ENCODE measurements at regions not wholly inside any gene's neighbourhood (a gene's known extent, or its start where the extent isn't known, plus 50 kb on each side); places are given as distances from the start of the nearest gene placed in this dataset.

DNA sequence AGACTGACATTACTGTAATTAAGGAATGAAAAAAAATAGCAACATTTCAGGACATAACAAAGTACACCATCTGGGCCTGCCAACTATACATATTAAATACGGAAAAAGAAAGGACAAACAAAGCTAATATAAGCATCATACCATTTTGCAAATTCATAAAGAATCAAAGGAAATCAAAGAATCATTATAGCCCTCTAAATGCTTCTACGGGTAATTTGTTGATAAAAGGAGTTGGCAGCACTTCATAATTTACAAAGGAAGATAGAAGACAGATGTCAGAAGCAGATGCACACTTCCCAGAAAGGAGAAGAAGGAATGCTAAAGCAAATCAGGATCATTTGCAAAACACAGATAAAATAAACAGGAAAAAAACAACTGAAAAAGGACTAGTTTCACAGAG, 1757.3 kb downstream of the PCDH7 start:
- Histone ChIP-seq H3K9me3 (ENCODE audit: low read depth) (no peaks in the 10 kb centered on the region), H3K36me3 (ENCODE audit: low read depth) (no peaks in the 10 kb centered on the region), H3K4me2 (ENCODE audit: unreplicated experiment) (no peak overlapping the region), H3K9ac (no peak overlapping the region), H3K27ac (no peak overlapping the region), H3K27me3 (replicated peaks; ENCODE audit: insufficient read depth) (no peaks in the 10 kb centered on the region), H3K9me2 (ENCODE audit: insufficient read depth) (no peaks in the 10 kb centered on the region), H3K4me1 (ENCODE audit: insufficient read depth) (no peaks in the 10 kb centered on the region), H3K4me3 (no peak overlapping the region), H3F3A (ENCODE audit: insufficient read depth) (no peaks in the 10 kb centered on the region), H4K20me1 (ENCODE audit: insufficient read depth) (no peaks in the 10 kb centered on the region), H3K79me2 (ENCODE audit: insufficient read depth) (no peaks in the 10 kb centered on the region), H2AFZ (no peak overlapping the region)
- DNase-seq, result no peak
- WGBS, 2 experiments (ENCODE audit: low coverage in 1 of 2, low lambda C conversion rate in 2 of 2, missing lambda C conversion rate in 2 of 2), result 4 to 8% methylated on average over 2 of the region's 2 CpGs
- in situ Hi-C loops (cut with MboI), result no loop called here
- TF ChIP-seq EZH2 (IDR thresholded peaks at IDR 0.05; ENCODE audit: insufficient read depth, poor library complexity, severe bottlenecking), result no peak
- TF ChIP-seq EZH2phosphoT487 (IDR thresholded peaks at IDR 0.05; ENCODE audit: insufficient read depth, low read depth), result no peak

DNA sequence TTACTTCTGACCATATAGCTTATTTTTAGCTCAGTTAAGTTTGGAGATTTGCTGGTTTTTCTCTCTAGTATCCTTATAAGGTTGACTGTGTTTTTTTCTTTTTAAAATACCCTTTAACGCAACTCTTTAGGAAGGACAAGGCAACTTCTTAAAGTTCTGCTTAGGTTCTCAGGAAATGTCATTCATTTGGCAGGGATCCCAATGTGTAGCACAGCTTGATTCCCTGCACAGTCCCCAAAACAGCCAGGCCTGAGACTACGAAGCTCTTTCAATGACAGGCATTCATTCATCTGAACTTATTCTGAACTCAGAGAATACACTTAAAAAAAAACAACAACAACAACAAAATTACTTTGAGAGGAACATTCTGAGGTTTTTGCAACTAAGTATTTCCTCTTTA, 1765.8 kb downstream of the PCDH7 start:
- Histone ChIP-seq H4K20me1 (ENCODE audit: insufficient read depth) (no peaks in the 10 kb centered on the region), H3K36me3 (ENCODE audit: low read depth) (no peaks in the 10 kb centered on the region), H3K9me3 (ENCODE audit: low read depth) (no peaks in the 10 kb centered on the region), H3K9me2 (ENCODE audit: insufficient read depth) (no peaks in the 10 kb centered on the region), H3K4me3 (no peak overlapping the region), H3K27ac (no peak overlapping the region), H3K79me2 (ENCODE audit: insufficient read depth) (no peaks in the 10 kb centered on the region), H3F3A (ENCODE audit: insufficient read depth) (no peaks in the 10 kb centered on the region), H3K27me3 (replicated peaks; ENCODE audit: insufficient read depth) (no peaks in the 10 kb centered on the region), H3K9ac (no peak overlapping the region), H2AFZ (no peak overlapping the region), H3K4me1 (ENCODE audit: insufficient read depth) (no peaks in the 10 kb centered on the region), H3K4me2 (ENCODE audit: unreplicated experiment) (no peak overlapping the region)
- 9 to 21% methylated on average over 2 of the region's 2 CpGs for WGBS, 2 experiments (ENCODE audit: low coverage in 1 of 2, low lambda C conversion rate in 2 of 2, missing lambda C conversion rate in 2 of 2)
- TF ChIP-seq EZH2 (IDR thresholded peaks at IDR 0.05; ENCODE audit: insufficient read depth, poor library complexity, severe bottlenecking), result no peak
- TF ChIP-seq EZH2phosphoT487 (IDR thresholded peaks at IDR 0.05; ENCODE audit: insufficient read depth, low read depth), result no peak
- no peak for DNase-seq
- in situ Hi-C loops (cut with MboI), result no loop called here

DNA sequence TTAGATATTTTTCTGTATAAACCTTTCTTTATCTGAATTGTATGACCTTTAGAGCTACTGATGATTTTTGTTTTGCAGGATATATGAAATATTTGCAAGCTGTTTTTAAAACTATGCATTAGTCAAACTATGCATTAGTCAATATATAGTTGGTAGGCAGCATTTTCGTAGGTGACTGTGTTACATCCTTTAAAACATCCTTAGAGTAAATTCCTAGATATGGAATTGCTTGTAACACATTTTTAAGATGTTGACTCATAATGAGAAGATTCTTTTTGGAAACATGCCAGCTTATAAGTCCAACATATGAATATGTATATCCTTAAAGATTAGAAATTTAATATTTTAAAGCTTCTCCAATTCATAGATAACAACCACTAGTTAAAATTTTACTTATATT, 1768.5 kb downstream of the PCDH7 start:
- no peaks in the 10 kb centered on the region for H3K4me1 ChIP-seq (ENCODE audit: insufficient read depth)
- H3F3A ChIP-seq (ENCODE audit: insufficient read depth), result no peaks in the 10 kb centered on the region
- no peaks in the 10 kb centered on the region for H3K27me3 ChIP-seq (replicated peaks; ENCODE audit: insufficient read depth)
- H3K9me2 ChIP-seq (ENCODE audit: insufficient read depth), result no peaks in the 10 kb centered on the region
- no peaks in the 10 kb centered on the region for H3K79me2 ChIP-seq (ENCODE audit: insufficient read depth)
- H3K9me3 ChIP-seq (ENCODE audit: low read depth), result no peaks in the 10 kb centered on the region
- 28 to 40% methylated on average over 1 of the region's 1 CpG for WGBS, 2 experiments (ENCODE audit: low coverage in 1 of 2, low lambda C conversion rate in 2 of 2, missing lambda C conversion rate in 2 of 2)
- no peaks in the 10 kb centered on the region for H4K20me1 ChIP-seq (ENCODE audit: insufficient read depth)
- H2AFZ ChIP-seq, result no peak overlapping the region
- H3K4me3 ChIP-seq, result no peak overlapping the region
- no peak overlapping the region for H3K27ac ChIP-seq
- in situ Hi-C loops (cut with MboI), result no loop called here
- peak; percentile 3 for DNase-seq
- no peaks in the 10 kb centered on the region for H3K36me3 ChIP-seq (ENCODE audit: low read depth)
- H3K4me2 ChIP-seq (ENCODE audit: unreplicated experiment), result no peak overlapping the region
- H3K9ac ChIP-seq, result no peak overlapping the region
- TF ChIP-seq EZH2 (IDR thresholded peaks at IDR 0.05; ENCODE audit: insufficient read depth, poor library complexity, severe bottlenecking) (no peak), EZH2phosphoT487 (IDR thresholded peaks at IDR 0.05; ENCODE audit: insufficient read depth, low read depth) (no peak)

DNA sequence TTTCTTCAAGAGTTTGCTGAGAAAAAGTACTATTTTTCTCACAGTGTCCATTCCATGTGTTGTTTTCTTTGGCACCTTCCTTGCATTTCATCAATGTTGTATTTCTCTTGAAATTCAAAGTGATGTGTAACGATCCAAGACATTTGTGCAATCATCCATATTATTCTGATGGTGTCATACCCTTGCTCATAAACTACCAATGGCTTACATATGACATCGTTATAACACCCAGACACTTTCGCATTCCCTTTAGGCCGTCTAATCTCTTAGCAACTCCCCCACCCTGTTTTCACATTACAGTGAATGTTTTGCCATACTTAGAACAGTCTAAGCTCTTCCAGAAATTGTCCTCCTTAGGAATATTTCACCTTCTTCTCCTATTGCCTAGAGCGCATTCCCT, 1779.0 kb downstream of the PCDH7 start:
- 20 to 23% methylated on average over 5 of the region's 5 CpGs for WGBS, 2 experiments (ENCODE audit: low coverage in 1 of 2, low lambda C conversion rate in 2 of 2, missing lambda C conversion rate in 2 of 2)
- in situ Hi-C loops (cut with MboI), result no loop called here
- H4K20me1 ChIP-seq (ENCODE audit: insufficient read depth), result no peaks in the 10 kb centered on the region
- H3K9ac ChIP-seq, result no peak overlapping the region
- no peaks in the 10 kb centered on the region for H3K27me3 ChIP-seq (replicated peaks; ENCODE audit: insufficient read depth)
- no peak for TF ChIP-seq EZH2 (IDR thresholded peaks at IDR 0.05; ENCODE audit: insufficient read depth, poor library complexity, severe bottlenecking)
- no peak for TF ChIP-seq EZH2phosphoT487 (IDR thresholded peaks at IDR 0.05; ENCODE audit: insufficient read depth, low read depth)
- H3K4me1 ChIP-seq (ENCODE audit: insufficient read depth), result no peaks in the 10 kb centered on the region
- DNase-seq, result peak; percentile 42
- H3K9me3 ChIP-seq (ENCODE audit: low read depth), result no peaks in the 10 kb centered on the region
- no peaks in the 10 kb centered on the region for H3F3A ChIP-seq (ENCODE audit: insufficient read depth)
- no peaks in the 10 kb centered on the region for H3K9me2 ChIP-seq (ENCODE audit: insufficient read depth)
- no peak overlapping the region for H3K27ac ChIP-seq
- H3K4me2 ChIP-seq (ENCODE audit: unreplicated experiment), result no peak overlapping the region
- no peaks in the 10 kb centered on the region for H3K36me3 ChIP-seq (ENCODE audit: low read depth)
- no peak overlapping the region for H3K4me3 ChIP-seq
- H2AFZ ChIP-seq, result no peak overlapping the region
- no peaks in the 10 kb centered on the region for H3K79me2 ChIP-seq (ENCODE audit: insufficient read depth)

DNA sequence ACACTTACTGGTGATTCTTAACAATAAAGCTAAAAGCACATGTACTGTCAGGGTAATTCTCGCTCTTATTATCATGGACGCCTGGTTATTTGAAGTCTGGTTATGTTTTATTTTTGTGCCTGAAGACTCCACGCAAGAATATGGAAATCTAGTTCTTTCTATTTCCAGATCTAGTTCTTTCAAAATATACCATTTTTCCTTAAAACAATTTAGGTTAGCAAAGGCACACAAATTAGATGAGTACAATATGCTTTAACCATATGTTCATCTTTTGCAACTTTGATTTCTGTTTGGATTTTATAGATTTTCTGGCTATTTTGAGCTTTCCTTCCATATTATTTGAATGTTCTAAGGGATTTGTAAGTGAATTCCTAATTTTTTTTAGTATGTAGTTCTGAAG, 1783.1 kb downstream of the PCDH7 start:
- H3K9me3 ChIP-seq (ENCODE audit: low read depth), result no peaks in the 10 kb centered on the region
- H3F3A ChIP-seq (ENCODE audit: insufficient read depth), result no peaks in the 10 kb centered on the region
- TF ChIP-seq EZH2 (IDR thresholded peaks at IDR 0.05; ENCODE audit: insufficient read depth, poor library complexity, severe bottlenecking), result no peak
- no peak for TF ChIP-seq EZH2phosphoT487 (IDR thresholded peaks at IDR 0.05; ENCODE audit: insufficient read depth, low read depth)
- H3K4me2 ChIP-seq (ENCODE audit: unreplicated experiment), result no peak overlapping the region
- in situ Hi-C loops (cut with MboI), result no loop called here
- no peaks in the 10 kb centered on the region for H4K20me1 ChIP-seq (ENCODE audit: insufficient read depth)
- no peak overlapping the region for H2AFZ ChIP-seq
- no peak overlapping the region for H3K9ac ChIP-seq
- H3K27me3 ChIP-seq (replicated peaks; ENCODE audit: insufficient read depth), result no peaks in the 10 kb centered on the region
- 54 to 56% methylated on average over 3 of the region's 3 CpGs for WGBS, 2 experiments (ENCODE audit: low coverage in 1 of 2, low lambda C conversion rate in 2 of 2, missing lambda C conversion rate in 2 of 2)
- H3K27ac ChIP-seq, result no peak overlapping the region
- no peaks in the 10 kb centered on the region for H3K4me1 ChIP-seq (ENCODE audit: insufficient read depth)
- H3K9me2 ChIP-seq (ENCODE audit: insufficient read depth), result no peaks in the 10 kb centered on the region
- H3K4me3 ChIP-seq, result no peak overlapping the region
- no peak for DNase-seq
- no peaks in the 10 kb centered on the region for H3K36me3 ChIP-seq (ENCODE audit: low read depth)
- no peaks in the 10 kb centered on the region for H3K79me2 ChIP-seq (ENCODE audit: insufficient read depth)
